Body of pancreas (tissue), 4 donors: ENCODE measurements at regions not wholly inside any gene's neighbourhood (a gene's known extent, or its start where the extent isn't known, plus 50 kb on each side); places are given as distances from the start of the nearest gene placed in this dataset.

Experiments used
- ATAC-seq: fragments of 150-250 bp; one replicate; pipeline ENCODE4 v1.9.1; 2016
- DNase-seq, 4 donors: peaks; one replicate each; pipeline ENCODE4 v3.0.0-alpha.2; 2019
- H3K27ac ChIP-seq, 4 donors: fragments of 200-600 bp; sonication (generic); 1 replicate in 3 of 4; 2 replicates in 1 of 4; pipeline versions ENCODE4 v1.5.1 to v1.6.1; 2016 to 2019; ENCODE audit warnings: mild to moderate bottlenecking in 1 of 4, mixed read lengths in 1 of 4, moderate library complexity in 1 of 4
- H3K27me3 ChIP-seq, 2 donors: fragments of 200-600 bp; sonication (generic); one replicate each; pipeline ENCODE4 v1.6.0; 2016; ENCODE audit warnings: mild to moderate bottlenecking in 1 of 2
- H3K36me3 ChIP-seq, 2 donors: fragments of 200-600 bp; sonication (generic); replicated peaks in 1 of 2; 2 replicates each; pipeline ENCODE4 v1.5.1; 2016; ENCODE audit warnings: low read depth in 2 of 2; ENCODE audit not compliant: insufficient read depth in 1 of 2
- H3K4me1 ChIP-seq: fragments of 200-600 bp; sonication (generic); one replicate; pipeline ENCODE4 v1.6.0; 2016
- H3K4me3 ChIP-seq, 2 donors: fragments of 200-600 bp; sonication (generic); 1 replicate in 1 of 2; 2 replicates in 1 of 2; pipeline ENCODE4 v1.5.1; 2016 to 2019
- H3K9me3 ChIP-seq, 3 donors: fragments of 200-600 bp; sonication (generic); 1 replicate in 2 of 3; 2 replicates in 1 of 3; pipeline ENCODE4 v1.5.1; 2016
- POLR2A ChIP-seq, 3 donors: fragments of 450-650 bp; IDR thresholded peaks; one replicate each; pipeline ENCODE4 v1.6.1; 2016; ENCODE audit warnings: antibody characterized with exemption in 3 of 3, mild to moderate bottlenecking in 2 of 3
- WGBS, 2 donors: methylation state at CpG; one replicate each; pipeline ENCODE4 v1.1.5; 2017; 5-methylcytosine and 5-hydroxymethylcytosine counted together
- intact Hi-C: fragments of 100-400 bp; cut with DNase I; formaldehyde crosslinking; loops from one replicate; pipeline ENCODE4 v1.15.1; 2023
- TF ChIP-seq, protein P1 (sequence below), 7 experiments: fragments of 450-650 bp in 4 of 7; fragments of 200-600 bp in 3 of 7; sonication (generic) in 3 of 7; IDR thresholded peaks; one replicate each; pipeline ENCODE4 v1.5.1; 2016 to 2019; ENCODE audit warnings: antibody characterized with exemption in 7 of 7

DNA sequence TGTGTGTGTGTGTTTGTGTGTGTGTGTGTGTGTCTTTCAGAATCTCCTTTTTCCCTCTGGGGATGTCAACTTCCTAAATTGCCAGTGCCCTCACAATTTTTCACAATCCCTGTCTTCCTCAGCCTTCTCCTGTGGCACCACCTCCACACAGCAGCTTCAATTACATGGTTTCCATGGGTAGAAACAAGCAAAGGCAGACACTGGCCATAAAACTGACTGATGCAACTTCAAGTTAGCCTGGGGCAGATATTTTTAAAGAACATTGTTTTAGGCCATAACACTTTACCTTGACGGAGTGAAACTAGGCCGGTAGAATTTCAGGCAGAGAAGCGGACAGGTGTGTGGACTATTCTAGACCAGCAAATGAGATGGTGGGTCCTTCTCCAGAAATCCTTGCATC, 405.8 kb upstream of the SUCLG2 start:
- TF ChIP-seq, protein P1, sequence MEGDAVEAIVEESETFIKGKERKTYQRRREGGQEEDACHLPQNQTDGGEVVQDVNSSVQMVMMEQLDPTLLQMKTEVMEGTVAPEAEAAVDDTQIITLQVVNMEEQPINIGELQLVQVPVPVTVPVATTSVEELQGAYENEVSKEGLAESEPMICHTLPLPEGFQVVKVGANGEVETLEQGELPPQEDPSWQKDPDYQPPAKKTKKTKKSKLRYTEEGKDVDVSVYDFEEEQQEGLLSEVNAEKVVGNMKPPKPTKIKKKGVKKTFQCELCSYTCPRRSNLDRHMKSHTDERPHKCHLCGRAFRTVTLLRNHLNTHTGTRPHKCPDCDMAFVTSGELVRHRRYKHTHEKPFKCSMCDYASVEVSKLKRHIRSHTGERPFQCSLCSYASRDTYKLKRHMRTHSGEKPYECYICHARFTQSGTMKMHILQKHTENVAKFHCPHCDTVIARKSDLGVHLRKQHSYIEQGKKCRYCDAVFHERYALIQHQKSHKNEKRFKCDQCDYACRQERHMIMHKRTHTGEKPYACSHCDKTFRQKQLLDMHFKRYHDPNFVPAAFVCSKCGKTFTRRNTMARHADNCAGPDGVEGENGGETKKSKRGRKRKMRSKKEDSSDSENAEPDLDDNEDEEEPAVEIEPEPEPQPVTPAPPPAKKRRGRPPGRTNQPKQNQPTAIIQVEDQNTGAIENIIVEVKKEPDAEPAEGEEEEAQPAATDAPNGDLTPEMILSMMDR (IDR thresholded peaks at IDR 0.05) = no peak
- no peak for TF ChIP-seq POLR2A (IDR thresholded peaks at IDR 0.05)
- Histone ChIP-seq H3K4me1 (no peaks in the 10 kb centered on the region), H3K9me3 (no peaks in the 10 kb centered on the region), H3K27ac (no peak overlapping the region), H3K27me3 (no peaks in the 10 kb centered on the region), H3K4me3 (no peak overlapping the region), H3K36me3 (no peaks in the 10 kb centered on the region)
- WGBS, 2 donors = 58 to 64% methylated on average over 3 of the region's 3 CpGs
- ATAC-seq (no peak), DNase-seq (no peak)
- intact Hi-C loops = no loop called here

DNA sequence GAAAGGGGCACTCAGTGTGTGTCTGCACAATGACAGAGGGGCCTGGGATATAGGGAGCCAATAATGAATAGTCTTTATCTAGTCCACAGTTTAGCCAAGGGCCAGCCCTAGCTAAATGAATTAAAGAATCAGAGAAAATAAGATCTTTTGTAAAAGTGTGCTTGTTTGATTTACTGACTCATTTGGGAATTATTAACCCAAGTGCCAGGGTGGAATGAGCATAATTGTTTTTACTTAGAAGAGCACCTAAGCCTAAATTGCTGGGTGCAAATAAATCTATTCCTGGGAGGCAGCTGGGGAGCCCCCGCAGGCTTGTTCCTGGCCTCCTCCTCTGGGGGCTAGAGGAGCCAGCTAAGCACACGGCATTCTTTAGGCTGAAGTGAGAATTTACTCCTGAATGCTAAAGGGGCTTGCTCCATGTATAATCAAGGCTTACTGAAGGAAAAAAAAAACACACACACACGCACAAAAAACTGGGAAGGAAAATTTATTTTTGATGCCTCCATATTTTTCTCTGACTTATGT, 405.3 kb upstream of the SUCLG2 start:
- WGBS, 2 donors = 28 to 45% methylated on average over 3 of the region's 3 CpGs
- Histone ChIP-seq H3K36me3 (no peaks in the 10 kb centered on the region), H3K27me3 (no peaks in the 10 kb centered on the region), H3K4me3 (no peak overlapping the region), H3K4me1 (no peaks in the 10 kb centered on the region), H3K27ac (no peak overlapping the region), H3K9me3 (no peaks in the 10 kb centered on the region)
- intact Hi-C loops = no loop called here
- TF ChIP-seq, protein P1 (IDR thresholded peaks at IDR 0.05) = no peak
- no peak for TF ChIP-seq POLR2A (IDR thresholded peaks at IDR 0.05)
- ATAC-seq (no peak), DNase-seq (peak in 1 of 4 donors; percentile 2)

DNA sequence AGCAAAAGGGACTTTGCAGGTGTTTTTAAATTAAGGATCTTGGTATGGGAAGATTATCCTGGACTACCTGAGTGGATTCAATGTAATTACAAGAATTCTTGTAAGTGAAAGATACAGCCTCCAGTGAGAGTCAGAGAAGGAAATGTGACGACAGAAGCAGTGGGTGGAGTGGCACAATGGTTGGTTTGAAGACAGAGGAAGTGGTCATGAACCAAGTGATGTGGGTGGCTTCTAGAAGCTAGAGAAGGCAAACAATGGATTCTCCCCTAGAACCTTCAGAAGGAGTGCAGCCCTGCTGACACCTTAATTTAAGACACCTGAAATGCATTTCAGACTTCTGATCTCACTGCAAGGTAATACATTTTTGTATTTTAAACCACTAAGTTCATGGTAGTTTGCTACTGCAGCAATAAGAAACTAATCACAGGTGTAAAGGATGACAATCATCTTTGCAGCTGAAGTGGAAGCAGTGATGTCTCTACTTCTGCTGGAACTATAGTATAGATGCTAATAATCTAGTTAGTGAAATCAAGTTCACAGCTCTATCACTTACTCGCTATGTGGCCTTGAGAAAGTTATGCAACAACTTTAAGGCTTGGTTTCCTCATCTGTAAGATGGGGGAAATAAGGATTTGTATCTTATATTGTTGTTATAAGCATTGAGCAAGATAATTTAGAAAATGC, 403.4 kb upstream of the SUCLG2 start:
- ATAC-seq (no peak), DNase-seq (no peak)
- H3K4me1 ChIP-seq = no peaks in the 10 kb centered on the region
- H3K4me3 ChIP-seq = no peak overlapping the region
- no peaks in the 10 kb centered on the region for H3K9me3 ChIP-seq
- no peaks in the 10 kb centered on the region for H3K36me3 ChIP-seq
- intact Hi-C loops = no loop called here
- H3K27ac ChIP-seq = no peak overlapping the region
- TF ChIP-seq, protein P1 (IDR thresholded peaks at IDR 0.05) = no peak
- 37 to 58% methylated on average over 2 of the region's 2 CpGs for WGBS, 2 donors
- H3K27me3 ChIP-seq = no peaks in the 10 kb centered on the region

DNA sequence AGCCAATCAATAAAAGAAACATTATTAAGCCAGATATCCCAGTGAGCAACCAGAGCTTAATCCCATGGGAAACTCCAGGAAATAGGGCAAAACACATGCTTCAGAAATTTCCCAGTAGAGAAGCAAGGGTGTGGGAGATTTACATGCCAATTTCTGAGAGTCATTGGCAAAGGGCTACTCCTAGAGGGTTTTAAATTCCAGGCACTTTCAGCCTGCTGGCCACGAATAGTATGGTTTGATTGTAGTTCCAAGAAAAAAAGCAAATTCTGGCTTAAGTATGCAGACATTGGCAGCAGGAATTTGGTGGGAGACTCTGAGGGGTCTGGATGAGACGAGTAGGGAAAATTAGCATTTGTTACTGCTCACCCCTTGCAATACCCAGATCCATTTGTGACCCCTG, 402.1 kb upstream of the SUCLG2 start:
- intact Hi-C loops = no loop called here
- H3K27me3 ChIP-seq = no peaks in the 10 kb centered on the region
- H3K27ac ChIP-seq = no peak overlapping the region
- H3K4me1 ChIP-seq = no peaks in the 10 kb centered on the region
- TF ChIP-seq, protein P1 (IDR thresholded peaks at IDR 0.05) = no peak
- TF ChIP-seq POLR2A (IDR thresholded peaks at IDR 0.05) = no peak
- 29 to 37% methylated on average over 2 of the region's 2 CpGs for WGBS, 2 donors
- no peaks in the 10 kb centered on the region for H3K9me3 ChIP-seq
- H3K4me3 ChIP-seq = no peak overlapping the region
- no peaks in the 10 kb centered on the region for H3K36me3 ChIP-seq
- ATAC-seq (no peak), DNase-seq (no peak)

DNA sequence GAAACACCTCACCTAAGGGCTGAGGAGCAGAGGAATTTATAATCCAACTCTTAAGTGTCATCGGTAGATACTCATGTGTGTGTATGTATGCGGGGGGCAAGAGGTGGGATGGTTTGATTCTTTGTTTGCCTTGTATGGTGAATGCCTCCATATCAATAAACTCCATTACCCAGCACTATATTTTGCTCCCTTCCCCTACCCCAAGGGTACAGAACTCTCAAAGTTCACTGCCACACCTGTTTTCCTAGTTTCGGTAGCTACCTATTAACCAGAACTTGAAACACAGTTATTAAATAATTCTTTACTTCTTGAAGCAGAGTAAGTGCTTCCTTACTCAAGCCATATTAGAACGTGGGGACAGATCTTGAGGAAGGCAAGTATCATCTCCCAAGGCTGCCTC, 400.8 kb upstream of the SUCLG2 start:
- Histone ChIP-seq H3K27me3 (no peaks in the 10 kb centered on the region), H3K9me3 (no peaks in the 10 kb centered on the region), H3K4me3 (no peak overlapping the region), H3K27ac (no peak overlapping the region), H3K4me1 (no peaks in the 10 kb centered on the region), H3K36me3 (no peaks in the 10 kb centered on the region)
- WGBS, 2 donors = 61 to 69% methylated on average over 4 of the region's 4 CpGs
- intact Hi-C loops = no loop called here
- DNase-seq (no peak), ATAC-seq (no peak)
- no peak for TF ChIP-seq POLR2A (IDR thresholded peaks at IDR 0.05)
- TF ChIP-seq, protein P1 (IDR thresholded peaks at IDR 0.05) = no peak
